ENCODE measurements at regions not wholly inside any gene's neighbourhood (a gene's known extent, or its start where the extent isn't known, plus 50 kb on each side); places are given as distances from the start of the nearest gene placed in this dataset.

GRCh38 chr13:24081387-24081786 lies 79.1 kb upstream of the SPATA13 start:
- DNase-seq (ENCODE audit: low read depth) = no peak

- DNase-seq (ENCODE audit: low read depth) = no peak
These were observed 77.4 kb upstream of the SPATA13 start for GRCh38 chr13:24083141-24083540.

GRCh38 chr13:24083722-24084421 lies 76.6 kb upstream of the SPATA13 start:
- DNase-seq (ENCODE audit: low read depth) = no peak

GRCh38 chr13:24085662-24086061 lies 74.9 kb upstream of the SPATA13 start:
- DNase-seq (ENCODE audit: low read depth) = no peak

GRCh38 chr13:24086642-24087041 lies 73.9 kb upstream of the SPATA13 start:
- DNase-seq (ENCODE audit: low read depth) = no peak

GRCh38 chr13:24087605-24088225 lies 72.8 kb upstream of the SPATA13 start:
- no peak for DNase-seq (ENCODE audit: low read depth)

GRCh38 chr13:24090049-24090448 lies 70.5 kb upstream of the SPATA13 start:
- no peak for DNase-seq (ENCODE audit: low read depth)

GRCh38 chr13:24091080-24091479 lies 69.4 kb upstream of the SPATA13 start:
- no peak for DNase-seq (ENCODE audit: low read depth)

- no peak for DNase-seq (ENCODE audit: low read depth)
These were observed 68.4 kb upstream of the SPATA13 start for GRCh38 chr13:24092108-24092507.

- no peak for DNase-seq (ENCODE audit: low read depth)
These were observed 67.5 kb upstream of the SPATA13 start for GRCh38 chr13:24093047-24093446.

GRCh38 chr13:24096659-24097058 lies 63.9 kb upstream of the SPATA13 start:
- DNase-seq (ENCODE audit: low read depth) = no peak

GRCh38 chr13:24097064-24097463 lies 63.5 kb upstream of the SPATA13 start:
- DNase-seq (ENCODE audit: low read depth) = no peak

GRCh38 chr13:24097667-24098066 lies 62.9 kb upstream of the SPATA13 start:
- DNase-seq (ENCODE audit: low read depth) = no peak

GRCh38 chr13:24099490-24099889 lies 61.0 kb upstream of the SPATA13 start:
- DNase-seq (ENCODE audit: low read depth) = no peak

GRCh38 chr13:24100188-24100587 lies 60.3 kb upstream of the SPATA13 start:
- DNase-seq (ENCODE audit: low read depth) = no peak

GRCh38 chr13:24103782-24104372 lies 56.6 kb upstream of the SPATA13 start:
- DNase-seq (ENCODE audit: low read depth) = no peak

GRCh38 chr13:24104723-24105122 lies 55.8 kb upstream of the SPATA13 start:
- DNase-seq (ENCODE audit: low read depth) = no peak

- no peak for DNase-seq (ENCODE audit: low read depth)
These were observed 54.1 kb upstream of the SPATA13 start for GRCh38 chr13:24106429-24106828.

- no peak for DNase-seq (ENCODE audit: low read depth)
These were observed 52.4 kb upstream of the SPATA13 start for GRCh38 chr13:24107955-24108614.

GRCh38 chr13:24108615-24108965 lies 51.9 kb upstream of the SPATA13 start:
- DNase-seq (ENCODE audit: low read depth) = no peak

- DNase-seq (ENCODE audit: low read depth) = no peak
These were observed 50.5 kb upstream of the SPATA13 start for GRCh38 chr13:24110011-24110410.
